ENCODE measurements at regions not wholly inside any gene's neighbourhood (a gene's known extent, or its start where the extent isn't known, plus 50 kb on each side); places are given as distances from the start of the nearest gene placed in this dataset.

DNA sequence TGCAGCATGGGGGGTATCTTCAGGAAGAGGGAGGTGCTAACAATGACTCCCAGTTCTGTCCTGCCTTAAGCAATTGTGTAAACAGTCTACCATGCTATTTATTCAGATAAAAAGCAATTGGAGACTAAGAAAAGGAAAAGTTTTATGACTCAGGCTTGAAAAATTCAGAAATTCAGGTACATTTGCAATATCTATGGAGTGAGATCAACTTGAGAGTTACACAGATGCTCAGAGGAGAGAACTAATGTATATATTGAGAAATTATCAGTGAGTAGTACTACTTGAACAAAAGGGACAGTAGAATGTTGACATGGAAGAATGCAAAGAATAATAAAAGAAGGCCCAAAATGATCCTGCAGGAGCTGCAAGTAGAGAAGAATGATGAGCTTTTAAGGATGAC, 277.6 kb upstream of the DACH1 start:
- no peaks in the 10 kb centered on the region for H3K36me3 Mint-ChIP-seq (ENCODE audit: unreplicated experiment)
- no peak overlapping the region for H3K4me3 Mint-ChIP-seq (ENCODE audit: unreplicated experiment)
- TF ChIP-seq, protein P1, sequence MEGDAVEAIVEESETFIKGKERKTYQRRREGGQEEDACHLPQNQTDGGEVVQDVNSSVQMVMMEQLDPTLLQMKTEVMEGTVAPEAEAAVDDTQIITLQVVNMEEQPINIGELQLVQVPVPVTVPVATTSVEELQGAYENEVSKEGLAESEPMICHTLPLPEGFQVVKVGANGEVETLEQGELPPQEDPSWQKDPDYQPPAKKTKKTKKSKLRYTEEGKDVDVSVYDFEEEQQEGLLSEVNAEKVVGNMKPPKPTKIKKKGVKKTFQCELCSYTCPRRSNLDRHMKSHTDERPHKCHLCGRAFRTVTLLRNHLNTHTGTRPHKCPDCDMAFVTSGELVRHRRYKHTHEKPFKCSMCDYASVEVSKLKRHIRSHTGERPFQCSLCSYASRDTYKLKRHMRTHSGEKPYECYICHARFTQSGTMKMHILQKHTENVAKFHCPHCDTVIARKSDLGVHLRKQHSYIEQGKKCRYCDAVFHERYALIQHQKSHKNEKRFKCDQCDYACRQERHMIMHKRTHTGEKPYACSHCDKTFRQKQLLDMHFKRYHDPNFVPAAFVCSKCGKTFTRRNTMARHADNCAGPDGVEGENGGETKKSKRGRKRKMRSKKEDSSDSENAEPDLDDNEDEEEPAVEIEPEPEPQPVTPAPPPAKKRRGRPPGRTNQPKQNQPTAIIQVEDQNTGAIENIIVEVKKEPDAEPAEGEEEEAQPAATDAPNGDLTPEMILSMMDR (IDR thresholded peaks at IDR 0.05) = no peak
- no peaks in the 10 kb centered on the region for H3K9me3 Mint-ChIP-seq (ENCODE audit: unreplicated experiment)
- H3K27ac Mint-ChIP-seq (ENCODE audit: unreplicated experiment) = no peak overlapping the region
- H3K4me1 Mint-ChIP-seq (ENCODE audit: unreplicated experiment) = peaks cover 22% of the 10 kb centered on the region
- H3K27me3 Mint-ChIP-seq (ENCODE audit: unreplicated experiment) = no peaks in the 10 kb centered on the region
- DNase-seq (ENCODE audit: extremely low spot score, unreplicated experiment) = no peak

DNA sequence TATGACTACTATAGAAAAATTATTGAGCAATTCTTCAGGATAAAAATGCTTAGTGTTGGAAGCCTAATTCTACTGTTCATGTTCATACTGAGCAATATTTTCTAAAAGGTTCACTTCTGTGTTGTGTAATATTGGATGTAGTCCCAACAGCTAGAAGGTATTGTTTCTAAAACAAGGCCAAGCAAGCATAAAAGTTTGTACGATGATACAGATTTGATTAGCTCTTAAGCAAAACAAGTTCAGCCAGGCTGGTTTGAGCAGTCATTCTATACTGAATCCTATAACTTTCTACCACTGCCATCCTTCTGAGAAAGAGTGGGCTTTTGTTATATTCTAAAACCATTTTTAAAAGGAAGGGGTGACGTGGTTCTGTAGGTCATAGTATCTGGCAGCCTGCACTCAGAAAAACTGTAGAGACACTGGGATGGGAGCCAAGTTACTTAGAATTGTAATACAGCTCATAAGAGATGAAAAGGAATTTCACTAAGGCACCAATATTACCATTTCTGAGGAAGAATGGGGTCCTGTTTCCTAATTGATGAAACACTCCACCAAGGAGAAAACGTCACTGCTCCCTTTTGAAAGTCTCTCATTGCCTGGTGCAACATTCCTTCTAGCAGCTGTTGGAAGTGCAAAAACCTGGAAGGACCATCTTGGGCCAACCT, 275.0 kb upstream of the DACH1 start:
- no peak for DNase-seq (ENCODE audit: extremely low spot score, unreplicated experiment)
- Mint-ChIP-seq H3K4me3 (ENCODE audit: unreplicated experiment) (no peak overlapping the region), H3K27me3 (ENCODE audit: unreplicated experiment) (no peaks in the 10 kb centered on the region), H3K4me1 (ENCODE audit: unreplicated experiment) (peaks cover 30% of the 10 kb centered on the region), H3K36me3 (ENCODE audit: unreplicated experiment) (no peaks in the 10 kb centered on the region), H3K9me3 (ENCODE audit: unreplicated experiment) (no peaks in the 10 kb centered on the region), H3K27ac (ENCODE audit: unreplicated experiment) (no peak overlapping the region)
- TF ChIP-seq, protein P1 (IDR thresholded peaks at IDR 0.05) = no peak

DNA sequence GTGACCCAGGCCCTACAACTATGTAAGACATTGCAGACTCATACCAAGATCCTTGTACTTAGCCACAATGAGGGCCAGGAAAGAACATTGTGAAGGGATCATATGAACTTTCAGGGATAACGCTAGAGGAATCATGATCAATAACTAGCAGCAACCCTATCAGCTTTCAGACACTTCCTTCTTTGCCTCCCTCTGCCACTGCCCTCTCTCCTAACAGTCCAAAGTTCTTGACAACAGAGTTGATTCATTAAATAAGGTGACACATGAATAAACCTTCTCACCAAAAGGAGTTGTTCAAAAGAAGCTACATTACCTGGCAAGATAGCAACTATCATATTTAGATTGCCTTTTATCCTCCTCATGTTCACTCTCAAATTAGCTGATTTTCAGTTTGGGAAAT, 272.2 kb upstream of the DACH1 start:
- Mint-ChIP-seq H3K27me3 (ENCODE audit: unreplicated experiment) (no peaks in the 10 kb centered on the region), H3K27ac (ENCODE audit: unreplicated experiment) (no peak overlapping the region), H3K4me3 (ENCODE audit: unreplicated experiment) (no peak overlapping the region), H3K4me1 (ENCODE audit: unreplicated experiment) (peaks cover 18% of the 10 kb centered on the region), H3K9me3 (ENCODE audit: unreplicated experiment) (no peaks in the 10 kb centered on the region), H3K36me3 (ENCODE audit: unreplicated experiment) (no peaks in the 10 kb centered on the region)
- TF ChIP-seq, protein P1 (IDR thresholded peaks at IDR 0.05) = no peak
- no peak for DNase-seq (ENCODE audit: extremely low spot score, unreplicated experiment)

DNA sequence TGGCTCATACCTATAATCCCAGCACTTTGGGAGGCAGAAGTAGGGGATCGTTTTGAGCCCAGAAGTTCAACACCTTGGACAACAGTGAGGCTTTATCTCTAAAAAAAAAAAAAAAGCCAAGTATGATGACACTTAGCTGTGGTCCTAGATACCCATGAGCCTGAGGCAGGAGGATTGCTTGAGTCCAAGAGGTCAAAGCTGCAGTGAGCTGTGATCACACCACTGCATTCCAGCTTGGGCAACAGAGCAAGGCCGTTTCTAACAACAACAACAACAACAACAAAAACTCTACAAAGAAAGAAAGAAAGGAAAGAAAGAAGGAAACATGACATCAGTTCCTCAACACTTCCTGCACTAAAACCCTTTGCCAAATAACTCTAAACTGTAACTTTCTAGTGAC, 265.1 kb upstream of the DACH1 start:
- Mint-ChIP-seq H3K9me3 (ENCODE audit: unreplicated experiment) (no peaks in the 10 kb centered on the region), H3K4me3 (ENCODE audit: unreplicated experiment) (no peak overlapping the region), H3K4me1 (ENCODE audit: unreplicated experiment) (peaks cover 15% of the 10 kb centered on the region), H3K27me3 (ENCODE audit: unreplicated experiment) (no peaks in the 10 kb centered on the region), H3K36me3 (ENCODE audit: unreplicated experiment) (no peaks in the 10 kb centered on the region), H3K27ac (ENCODE audit: unreplicated experiment) (no peak overlapping the region)
- TF ChIP-seq, protein P1 (IDR thresholded peaks at IDR 0.05) = no peak
- no peak for DNase-seq (ENCODE audit: extremely low spot score, unreplicated experiment)

DNA sequence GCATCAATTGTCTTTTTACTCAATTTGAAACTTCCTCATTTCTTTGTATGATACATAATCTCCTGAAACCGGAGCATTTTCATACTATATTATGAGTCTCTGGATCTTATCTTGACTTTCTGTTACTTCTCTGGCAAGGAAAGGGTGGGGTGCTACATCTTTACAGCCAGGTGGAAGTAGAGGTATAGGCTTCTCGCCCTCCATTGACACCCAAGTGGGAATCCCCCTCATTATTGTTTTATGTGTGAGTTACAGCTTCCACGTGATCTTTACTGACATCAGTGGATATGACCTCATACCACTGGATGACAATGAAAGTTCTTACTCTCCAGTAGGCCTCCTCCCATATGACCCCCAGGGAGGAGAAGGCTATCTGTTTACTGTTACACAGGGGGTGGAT, 262.1 kb upstream of the DACH1 start:
- H3K27ac Mint-ChIP-seq (ENCODE audit: unreplicated experiment) = no peak overlapping the region
- peaks cover 30% of the 10 kb centered on the region for H3K4me1 Mint-ChIP-seq (ENCODE audit: unreplicated experiment)
- TF ChIP-seq, protein P1 (IDR thresholded peaks at IDR 0.05) = no peak
- no peaks in the 10 kb centered on the region for H3K36me3 Mint-ChIP-seq (ENCODE audit: unreplicated experiment)
- H3K4me3 Mint-ChIP-seq (ENCODE audit: unreplicated experiment) = no peak overlapping the region
- no peak for DNase-seq (ENCODE audit: extremely low spot score, unreplicated experiment)
- H3K9me3 Mint-ChIP-seq (ENCODE audit: unreplicated experiment) = no peaks in the 10 kb centered on the region
- no peaks in the 10 kb centered on the region for H3K27me3 Mint-ChIP-seq (ENCODE audit: unreplicated experiment)

All from osteocyte (in vitro differentiated cells).